ENCODE measurements at regions not wholly inside any gene's neighbourhood (a gene's known extent, or its start where the extent isn't known, plus 50 kb on each side); places are given as distances from the start of the nearest gene placed in this dataset.

DNA sequence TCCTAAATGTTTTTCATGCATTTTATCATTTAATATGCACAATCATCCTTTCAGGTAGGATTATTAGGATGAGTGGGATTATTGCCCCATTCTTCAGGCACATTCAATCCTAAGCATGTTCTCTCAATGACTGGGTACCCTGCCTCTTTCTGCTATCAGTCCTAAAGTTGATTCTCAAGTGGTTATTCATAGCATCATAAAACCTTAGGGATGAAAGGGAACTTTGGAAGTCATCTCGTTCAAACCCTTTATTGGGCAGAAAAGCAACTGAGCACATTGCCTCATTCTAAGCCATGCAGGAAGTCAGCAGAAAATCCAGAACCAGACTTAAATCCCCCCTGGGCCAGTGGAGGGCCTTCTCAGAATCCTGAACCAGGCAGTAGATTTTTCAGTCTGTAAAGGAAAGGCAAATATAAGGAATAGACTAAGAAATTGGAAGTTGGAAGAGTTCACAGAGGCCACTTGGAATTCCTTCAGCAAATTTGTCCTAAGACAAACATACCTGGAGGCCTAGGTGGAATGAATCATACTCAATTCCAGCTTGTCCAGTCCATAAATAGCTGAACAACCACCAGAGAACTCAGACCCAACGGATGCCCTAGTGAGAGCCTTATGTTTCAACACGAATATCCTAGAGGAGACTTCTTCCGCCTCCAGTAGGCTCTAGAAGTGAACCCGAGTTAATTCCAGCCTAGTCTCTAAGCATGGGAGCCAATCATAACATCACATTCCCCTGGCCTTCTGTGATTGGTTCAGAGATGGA, 62.7 kb downstream of the IRX6 start (continued):
- TF ChIP-seq, protein P1, sequence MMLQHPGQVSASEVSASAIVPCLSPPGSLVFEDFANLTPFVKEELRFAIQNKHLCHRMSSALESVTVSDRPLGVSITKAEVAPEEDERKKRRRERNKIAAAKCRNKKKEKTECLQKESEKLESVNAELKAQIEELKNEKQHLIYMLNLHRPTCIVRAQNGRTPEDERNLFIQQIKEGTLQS (IDR thresholded peaks at IDR 0.05): no peak
- TF ChIP-seq ZNF274 (IDR thresholded peaks at IDR 0.05; ENCODE audit: low read depth, low read length) (no peak), ELF1 (IDR thresholded peaks at IDR 0.05; ENCODE audit: borderline replicate concordance, low read depth) (no peak), SIN3A (IDR thresholded peaks at IDR 0.05; ENCODE audit: low read depth) (no peak), YY1 (IDR thresholded peaks at IDR 0.05; ENCODE audit: extremely low read depth, insufficient replicate concordance, low read depth, low read length) (no peak), CBX3 (IDR thresholded peaks at IDR 0.05; ENCODE audit: low read depth) (no peak), POLR2AphosphoS5 (IDR thresholded peaks at IDR 0.05; ENCODE audit: low read depth, low read length) (no peak), CEBPB (IDR thresholded peaks at IDR 0.05; ENCODE audit: low read depth) (no peak), EGR1 (IDR thresholded peaks at IDR 0.05; ENCODE audit: low read depth) (no peak)

DNA sequence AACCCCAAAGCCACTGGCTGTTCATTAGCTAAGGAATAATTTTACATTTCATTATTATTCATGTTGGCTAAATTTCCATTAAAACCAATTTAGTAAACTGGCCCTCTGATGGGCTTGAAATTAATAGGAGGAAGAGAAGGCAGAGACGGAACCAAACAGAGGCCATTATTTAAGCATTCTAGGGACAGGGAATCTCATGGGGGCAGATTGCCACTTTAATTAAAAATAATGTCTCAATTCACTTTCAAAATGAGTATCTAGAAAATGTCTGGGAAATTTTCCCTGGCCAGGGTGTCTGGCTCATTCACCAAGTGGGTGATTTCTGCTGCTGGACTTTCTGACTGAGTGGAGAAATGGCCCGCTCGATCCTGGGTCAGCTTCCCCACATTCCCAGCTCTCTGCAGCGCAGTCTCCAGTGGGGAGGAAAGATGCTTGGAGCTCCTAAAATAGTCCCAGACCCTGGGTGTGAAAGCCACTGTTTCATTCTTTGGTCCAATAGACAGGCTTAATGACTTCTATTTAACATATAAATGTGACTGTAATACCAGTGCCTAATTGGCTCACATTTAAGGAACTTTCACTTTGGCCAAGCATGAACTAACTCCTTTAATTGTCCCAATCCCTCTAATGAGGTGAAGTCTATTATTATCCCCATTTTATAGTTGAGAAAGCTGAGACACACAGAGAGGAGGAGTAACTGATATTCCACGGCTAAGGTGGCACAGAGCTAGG, 64.3 kb downstream of the IRX6 start:
- no peak for DNase-seq (ENCODE audit: low read depth, low spot score)
- RAD21 ChIA-PET (ENCODE audit: low non-redundant PET in 1 of 2, low total read pairs in 2 of 2, uncharacterized antibody in 2 of 2, unreplicated experiment in 2 of 2): no interaction called here
- no peak overlapping the region for H3K4me3 ChIP-seq (replicated peaks in 1 of 2; ENCODE audit: low read depth in 1 of 2, low read length in 2 of 2)
- TF ChIP-seq, protein P2, sequence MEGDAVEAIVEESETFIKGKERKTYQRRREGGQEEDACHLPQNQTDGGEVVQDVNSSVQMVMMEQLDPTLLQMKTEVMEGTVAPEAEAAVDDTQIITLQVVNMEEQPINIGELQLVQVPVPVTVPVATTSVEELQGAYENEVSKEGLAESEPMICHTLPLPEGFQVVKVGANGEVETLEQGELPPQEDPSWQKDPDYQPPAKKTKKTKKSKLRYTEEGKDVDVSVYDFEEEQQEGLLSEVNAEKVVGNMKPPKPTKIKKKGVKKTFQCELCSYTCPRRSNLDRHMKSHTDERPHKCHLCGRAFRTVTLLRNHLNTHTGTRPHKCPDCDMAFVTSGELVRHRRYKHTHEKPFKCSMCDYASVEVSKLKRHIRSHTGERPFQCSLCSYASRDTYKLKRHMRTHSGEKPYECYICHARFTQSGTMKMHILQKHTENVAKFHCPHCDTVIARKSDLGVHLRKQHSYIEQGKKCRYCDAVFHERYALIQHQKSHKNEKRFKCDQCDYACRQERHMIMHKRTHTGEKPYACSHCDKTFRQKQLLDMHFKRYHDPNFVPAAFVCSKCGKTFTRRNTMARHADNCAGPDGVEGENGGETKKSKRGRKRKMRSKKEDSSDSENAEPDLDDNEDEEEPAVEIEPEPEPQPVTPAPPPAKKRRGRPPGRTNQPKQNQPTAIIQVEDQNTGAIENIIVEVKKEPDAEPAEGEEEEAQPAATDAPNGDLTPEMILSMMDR (IDR thresholded peaks at IDR 0.05 in 2 of 3, conservative IDR thresholded peaks at IDR 0.05 in 1 of 3; ENCODE audit: borderline replicate concordance in 1 of 3, insufficient read depth in 1 of 3, low read depth in 2 of 3, low read length in 2 of 3): no peak
- TF ChIP-seq JUND (IDR thresholded peaks at IDR 0.05): no peak
- TF ChIP-seq ZNF274 (IDR thresholded peaks at IDR 0.05; ENCODE audit: low read depth, low read length): no peak
- TF ChIP-seq POLR2A (IDR thresholded peaks at IDR 0.05; ENCODE audit: borderline replicate concordance, extremely low read depth, insufficient read depth, insufficient read length): no peak
- TF ChIP-seq, protein P3, sequence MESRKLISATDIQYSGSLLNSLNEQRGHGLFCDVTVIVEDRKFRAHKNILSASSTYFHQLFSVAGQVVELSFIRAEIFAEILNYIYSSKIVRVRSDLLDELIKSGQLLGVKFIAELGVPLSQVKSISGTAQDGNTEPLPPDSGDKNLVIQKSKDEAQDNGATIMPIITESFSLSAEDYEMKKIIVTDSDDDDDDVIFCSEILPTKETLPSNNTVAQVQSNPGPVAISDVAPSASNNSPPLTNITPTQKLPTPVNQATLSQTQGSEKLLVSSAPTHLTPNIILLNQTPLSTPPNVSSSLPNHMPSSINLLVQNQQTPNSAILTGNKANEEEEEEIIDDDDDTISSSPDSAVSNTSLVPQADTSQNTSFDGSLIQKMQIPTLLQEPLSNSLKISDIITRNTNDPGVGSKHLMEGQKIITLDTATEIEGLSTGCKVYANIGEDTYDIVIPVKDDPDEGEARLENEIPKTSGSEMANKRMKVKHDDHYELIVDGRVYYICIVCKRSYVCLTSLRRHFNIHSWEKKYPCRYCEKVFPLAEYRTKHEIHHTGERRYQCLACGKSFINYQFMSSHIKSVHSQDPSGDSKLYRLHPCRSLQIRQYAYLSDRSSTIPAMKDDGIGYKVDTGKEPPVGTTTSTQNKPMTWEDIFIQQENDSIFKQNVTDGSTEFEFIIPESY (IDR thresholded peaks at IDR 0.05; ENCODE audit: extremely low read depth, insufficient replicate concordance, low read length): no peak
- TF ChIP-seq, protein P4, sequence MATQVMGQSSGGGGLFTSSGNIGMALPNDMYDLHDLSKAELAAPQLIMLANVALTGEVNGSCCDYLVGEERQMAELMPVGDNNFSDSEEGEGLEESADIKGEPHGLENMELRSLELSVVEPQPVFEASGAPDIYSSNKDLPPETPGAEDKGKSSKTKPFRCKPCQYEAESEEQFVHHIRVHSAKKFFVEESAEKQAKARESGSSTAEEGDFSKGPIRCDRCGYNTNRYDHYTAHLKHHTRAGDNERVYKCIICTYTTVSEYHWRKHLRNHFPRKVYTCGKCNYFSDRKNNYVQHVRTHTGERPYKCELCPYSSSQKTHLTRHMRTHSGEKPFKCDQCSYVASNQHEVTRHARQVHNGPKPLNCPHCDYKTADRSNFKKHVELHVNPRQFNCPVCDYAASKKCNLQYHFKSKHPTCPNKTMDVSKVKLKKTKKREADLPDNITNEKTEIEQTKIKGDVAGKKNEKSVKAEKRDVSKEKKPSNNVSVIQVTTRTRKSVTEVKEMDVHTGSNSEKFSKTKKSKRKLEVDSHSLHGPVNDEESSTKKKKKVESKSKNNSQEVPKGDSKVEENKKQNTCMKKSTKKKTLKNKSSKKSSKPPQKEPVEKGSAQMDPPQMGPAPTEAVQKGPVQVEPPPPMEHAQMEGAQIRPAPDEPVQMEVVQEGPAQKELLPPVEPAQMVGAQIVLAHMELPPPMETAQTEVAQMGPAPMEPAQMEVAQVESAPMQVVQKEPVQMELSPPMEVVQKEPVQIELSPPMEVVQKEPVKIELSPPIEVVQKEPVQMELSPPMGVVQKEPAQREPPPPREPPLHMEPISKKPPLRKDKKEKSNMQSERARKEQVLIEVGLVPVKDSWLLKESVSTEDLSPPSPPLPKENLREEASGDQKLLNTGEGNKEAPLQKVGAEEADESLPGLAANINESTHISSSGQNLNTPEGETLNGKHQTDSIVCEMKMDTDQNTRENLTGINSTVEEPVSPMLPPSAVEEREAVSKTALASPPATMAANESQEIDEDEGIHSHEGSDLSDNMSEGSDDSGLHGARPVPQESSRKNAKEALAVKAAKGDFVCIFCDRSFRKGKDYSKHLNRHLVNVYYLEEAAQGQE (IDR thresholded peaks at IDR 0.05; ENCODE audit: low read depth): no peak
- TF ChIP-seq CEBPB (IDR thresholded peaks at IDR 0.05; ENCODE audit: low read depth): no peak
- TF ChIP-seq SRF (IDR thresholded peaks at IDR 0.05; ENCODE audit: low read depth): no peak
- no peak for TF ChIP-seq RAD21 (IDR thresholded peaks at IDR 0.05; ENCODE audit: low read depth)

More for the DNA sequence above, 64.3 kb downstream of the IRX6 start:
- intact Hi-C loops (cut with micrococcal nuclease): no loop called here
- POLR2A ChIA-PET: interaction anchor here (0.9 kb wide), 1 partner anchor 14 kb away, joined by 3 read pairs; no protein-coding TSS in a partner anchor
- Histone ChIP-seq H3K4me1 (ENCODE audit: control insufficient read depth in 1 of 2, insufficient read depth in 2 of 2, low read length in 2 of 2) (peaks cover 0 to 8% of the 10 kb centered on the region in 2 experiments; a peak in 1 of 4 replicates), H3K9ac (ENCODE audit: low read length) (no peak overlapping the region), H2AFZ (ENCODE audit: low read depth, low read length, poor library complexity, severe bottlenecking) (no peak overlapping the region), H3K79me2 (ENCODE audit: insufficient read depth, low read length) (no peaks in the 10 kb centered on the region), H3K4me2 (ENCODE audit: low read length) (no peak overlapping the region), H3K9me2 (ENCODE audit: insufficient read depth) (no peaks in the 10 kb centered on the region), H3K9me3 (ENCODE audit: control insufficient read depth in 1 of 2, insufficient read depth in 1 of 2, low read depth in 1 of 2, low read length in 2 of 2) (no peaks in the 10 kb centered on the region), H3K36me3 (ENCODE audit: control insufficient read depth in 1 of 2, insufficient read depth in 2 of 2, low read length in 2 of 2) (no peaks in the 10 kb centered on the region), H4K20me1 (ENCODE audit: insufficient read depth) (no peaks in the 10 kb centered on the region; the same call in 1 of the 2 replicates), H3K27me3 (ENCODE audit: insufficient read depth, low read length) (peaks cover 32% of the 10 kb centered on the region), H3K27ac (ENCODE audit: low read depth, low read length) (no peak overlapping the region)
- CTCF ChIA-PET: no interaction called here
- BruUV-seq (replicated peaks): no TSS peak
- ATAC-seq: no peak
